Coronary artery (tissue), 2 donors: ENCODE measurements at regions not wholly inside any gene's neighbourhood (a gene's known extent, or its start where the extent isn't known, plus 50 kb on each side); places are given as distances from the start of the nearest gene placed in this dataset.

Experiments
- DNase-seq: peaks from one replicate; pipeline ENCODE4 v3.0.0-alpha.2; 2017; ENCODE audit warnings: low spot score
- H3K27ac ChIP-seq, 2 donors: fragments of 200-600 bp; sonication (generic); one replicate each; pipeline ENCODE4 v1.5.1; 2016 to 2019
- H3K4me3 ChIP-seq: fragments of 200-600 bp; sonication (generic); 2 replicates; pipeline ENCODE4 v1.5.1; 2016; ENCODE audit warnings: mild to moderate bottlenecking, moderate library complexity
- TF ChIP-seq, protein P1 (sequence below): fragments of 200-600 bp; sonication (generic); IDR thresholded peaks from one replicate; pipeline ENCODE4 v1.5.1; 2019; ENCODE audit warnings: antibody characterized with exemption

DNA sequence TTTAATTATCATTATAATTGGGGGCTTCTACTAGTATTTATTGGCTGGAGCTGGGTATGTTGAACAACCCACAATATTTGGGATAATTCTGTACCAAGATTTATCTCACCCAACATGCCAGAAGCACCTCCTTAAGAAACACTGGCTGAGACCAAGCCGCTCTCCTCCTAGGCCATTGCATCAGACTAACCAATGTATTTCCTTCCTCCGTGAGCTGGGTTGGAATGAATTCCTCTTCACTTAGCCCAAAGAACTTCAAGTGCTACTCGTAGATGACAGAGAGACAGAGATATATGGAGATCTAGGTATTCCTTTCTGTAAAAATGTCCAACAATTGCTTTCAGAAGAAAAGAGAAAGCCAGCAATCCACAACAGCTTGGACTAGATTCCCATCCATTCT lies 87.2 kb upstream of the ETS2 start:
- no peak for DNase-seq
- Histone ChIP-seq H3K27ac (no peak overlapping the region), H3K4me3 (no peak overlapping the region)
- TF ChIP-seq, protein P1, sequence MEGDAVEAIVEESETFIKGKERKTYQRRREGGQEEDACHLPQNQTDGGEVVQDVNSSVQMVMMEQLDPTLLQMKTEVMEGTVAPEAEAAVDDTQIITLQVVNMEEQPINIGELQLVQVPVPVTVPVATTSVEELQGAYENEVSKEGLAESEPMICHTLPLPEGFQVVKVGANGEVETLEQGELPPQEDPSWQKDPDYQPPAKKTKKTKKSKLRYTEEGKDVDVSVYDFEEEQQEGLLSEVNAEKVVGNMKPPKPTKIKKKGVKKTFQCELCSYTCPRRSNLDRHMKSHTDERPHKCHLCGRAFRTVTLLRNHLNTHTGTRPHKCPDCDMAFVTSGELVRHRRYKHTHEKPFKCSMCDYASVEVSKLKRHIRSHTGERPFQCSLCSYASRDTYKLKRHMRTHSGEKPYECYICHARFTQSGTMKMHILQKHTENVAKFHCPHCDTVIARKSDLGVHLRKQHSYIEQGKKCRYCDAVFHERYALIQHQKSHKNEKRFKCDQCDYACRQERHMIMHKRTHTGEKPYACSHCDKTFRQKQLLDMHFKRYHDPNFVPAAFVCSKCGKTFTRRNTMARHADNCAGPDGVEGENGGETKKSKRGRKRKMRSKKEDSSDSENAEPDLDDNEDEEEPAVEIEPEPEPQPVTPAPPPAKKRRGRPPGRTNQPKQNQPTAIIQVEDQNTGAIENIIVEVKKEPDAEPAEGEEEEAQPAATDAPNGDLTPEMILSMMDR, result no peak

DNA sequence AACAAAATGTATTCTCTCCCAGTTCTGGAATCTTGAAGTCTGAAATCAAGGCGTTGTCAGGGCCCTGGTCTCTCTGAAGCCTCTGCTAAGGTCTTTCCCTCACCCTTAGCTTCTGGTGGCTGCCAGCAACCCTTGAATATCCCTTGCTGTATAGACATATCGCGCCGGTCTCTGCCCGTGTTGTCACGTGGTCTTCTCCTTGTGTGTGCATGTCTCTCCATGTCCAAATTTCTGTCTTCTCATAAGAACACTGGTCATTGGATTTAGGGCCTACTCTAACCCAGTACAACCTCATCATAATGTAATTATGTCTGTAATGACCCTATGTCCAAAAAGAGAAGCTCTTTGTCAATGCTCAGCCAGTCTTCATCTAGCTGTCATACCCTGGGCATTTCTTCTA lies 85.7 kb upstream of the ETS2 start:
- TF ChIP-seq, protein P1, result no peak
- DNase-seq, result no peak
- Histone ChIP-seq H3K27ac (no peak overlapping the region), H3K4me3 (no peak overlapping the region)

DNA sequence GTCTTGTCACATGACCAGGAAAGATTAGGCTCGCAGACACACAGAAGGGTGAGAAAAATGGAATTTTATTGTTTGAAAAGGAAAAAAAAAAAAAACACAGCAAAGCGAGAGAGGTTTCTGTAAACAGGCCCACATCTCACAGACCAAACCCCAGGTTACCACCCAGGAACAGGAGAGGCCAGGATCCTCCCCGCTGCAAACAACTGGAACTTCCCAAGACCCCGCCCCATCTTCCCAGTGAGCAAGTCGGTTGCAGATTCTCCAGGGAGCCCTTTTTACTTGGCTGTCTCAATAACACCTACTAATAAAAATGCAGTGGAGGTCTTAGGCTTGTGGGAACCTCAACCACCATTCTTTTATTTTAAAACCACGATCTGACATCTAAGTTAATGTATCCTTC lies 84.7 kb upstream of the ETS2 start:
- TF ChIP-seq, protein P1, result no peak
- no peak overlapping the region for H3K27ac ChIP-seq
- DNase-seq, result no peak
- no peak overlapping the region for H3K4me3 ChIP-seq

DNA sequence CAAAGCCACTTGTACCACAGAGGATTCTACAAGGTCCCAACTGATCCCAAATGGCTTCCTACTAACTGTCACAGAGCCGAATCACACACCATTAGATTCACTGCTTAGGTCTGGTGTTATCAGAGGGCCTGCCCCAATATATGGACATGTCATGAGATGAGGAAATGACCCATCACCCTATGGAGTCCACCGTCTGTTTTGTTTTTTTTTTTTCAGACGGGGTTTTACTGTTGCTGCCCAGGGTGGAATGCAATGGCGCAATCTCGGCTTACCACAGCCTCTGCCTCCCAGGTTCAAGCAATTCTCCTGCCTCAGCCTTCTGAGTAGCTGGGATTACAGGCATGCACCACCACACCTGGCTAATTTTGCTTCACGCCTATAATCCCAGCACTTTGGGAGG lies 83.8 kb upstream of the ETS2 start:
- no peak for DNase-seq
- TF ChIP-seq, protein P1, result no peak
- no peak overlapping the region for H3K27ac ChIP-seq
- no peak overlapping the region for H3K4me3 ChIP-seq

DNA sequence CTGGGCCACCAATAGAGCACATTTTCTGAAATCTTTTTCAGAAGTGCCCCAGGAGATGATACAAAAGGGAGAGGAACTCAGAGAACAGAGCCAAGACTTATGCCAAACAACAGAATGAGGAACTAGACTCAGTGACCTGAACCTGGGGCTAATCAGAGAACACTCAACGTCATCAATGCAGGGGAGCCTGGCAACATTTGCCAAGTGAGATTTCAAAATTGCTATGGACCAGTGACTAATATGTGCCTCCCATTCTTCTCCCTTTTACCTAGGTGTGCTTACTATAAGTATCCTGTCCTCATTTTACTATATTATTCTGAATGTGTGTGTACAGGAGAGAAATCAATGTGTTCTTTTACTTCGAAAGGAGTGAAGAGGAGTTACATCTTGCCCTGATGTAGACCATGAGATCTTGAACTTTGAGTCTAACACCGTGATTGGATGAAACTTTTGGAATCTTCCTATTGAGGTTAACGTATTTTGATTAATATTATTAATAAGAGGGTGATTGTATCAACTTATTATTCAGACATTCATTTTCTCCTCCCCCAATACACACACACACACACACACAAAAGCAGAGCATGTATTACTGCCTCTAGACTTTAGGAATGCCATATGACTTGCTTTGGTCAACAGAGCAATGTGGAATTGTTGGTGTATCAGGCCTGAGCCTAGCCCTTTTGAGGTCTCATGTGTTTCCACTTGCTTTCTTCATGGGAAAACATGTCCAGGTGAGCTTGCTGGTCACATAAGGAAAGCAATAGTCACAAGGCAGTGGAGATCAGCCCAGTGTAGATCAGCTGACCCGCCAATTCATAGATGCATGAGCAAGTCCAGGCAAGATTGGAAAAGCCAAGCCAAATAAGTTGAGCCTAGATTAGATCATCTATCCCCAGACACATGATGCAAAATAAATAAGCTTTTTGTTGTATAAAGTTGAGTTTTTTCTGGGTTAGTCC lies 80.3 kb upstream of the ETS2 start:
- no peak for DNase-seq
- Histone ChIP-seq H3K27ac (no peak overlapping the region), H3K4me3 (no peak overlapping the region)
- TF ChIP-seq, protein P1, result no peak

DNA sequence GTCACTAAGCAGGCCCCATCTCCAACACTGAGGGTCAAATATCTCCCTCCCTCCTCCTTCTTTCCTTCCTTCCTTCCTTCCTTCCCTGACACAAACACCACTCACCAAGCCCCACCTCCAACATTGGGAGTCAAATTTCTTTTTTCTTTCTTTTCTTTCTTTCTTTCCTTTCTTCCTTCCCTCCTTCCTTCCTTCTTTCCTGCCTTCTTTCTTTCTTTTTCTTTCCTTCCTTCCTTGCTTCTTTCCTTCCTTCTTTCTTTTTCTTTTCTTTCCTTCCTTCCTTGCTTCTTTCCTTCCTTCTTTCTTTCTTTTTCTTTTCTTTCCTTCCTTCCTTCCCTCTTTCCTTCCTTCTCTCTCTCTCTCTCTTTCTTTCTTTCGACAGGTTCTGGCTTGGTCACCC lies 79.2 kb upstream of the ETS2 start:
- no peak overlapping the region for H3K4me3 ChIP-seq
- DNase-seq, result no peak
- TF ChIP-seq, protein P1, result no peak
- no peak overlapping the region for H3K27ac ChIP-seq

DNA sequence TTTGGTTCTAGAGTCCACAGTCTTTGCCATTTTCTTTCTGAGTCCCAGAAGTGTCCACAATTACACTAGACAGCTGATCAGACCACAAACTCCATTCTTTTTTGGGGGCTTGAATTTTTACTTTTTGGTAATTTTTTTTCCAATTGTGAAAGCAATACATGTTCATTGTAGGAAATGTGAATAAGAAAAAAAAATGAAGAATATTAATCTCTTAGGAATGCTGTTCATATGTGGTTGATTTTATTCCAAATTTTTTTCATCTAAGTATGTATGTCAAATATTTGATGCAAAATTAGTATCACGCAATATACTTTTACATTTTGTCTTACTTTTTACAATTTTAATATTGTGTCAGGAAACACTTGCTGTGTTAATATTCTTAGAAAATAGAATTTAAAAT lies 76.4 kb upstream of the ETS2 start:
- H3K27ac ChIP-seq, result no peak overlapping the region
- TF ChIP-seq, protein P1, result no peak
- no peak overlapping the region for H3K4me3 ChIP-seq
- DNase-seq, result no peak
